ENCODE measurements at regions not wholly inside any gene's neighbourhood (a gene's known extent, or its start where the extent isn't known, plus 50 kb on each side); places are given as distances from the start of the nearest gene placed in this dataset.

DNA sequence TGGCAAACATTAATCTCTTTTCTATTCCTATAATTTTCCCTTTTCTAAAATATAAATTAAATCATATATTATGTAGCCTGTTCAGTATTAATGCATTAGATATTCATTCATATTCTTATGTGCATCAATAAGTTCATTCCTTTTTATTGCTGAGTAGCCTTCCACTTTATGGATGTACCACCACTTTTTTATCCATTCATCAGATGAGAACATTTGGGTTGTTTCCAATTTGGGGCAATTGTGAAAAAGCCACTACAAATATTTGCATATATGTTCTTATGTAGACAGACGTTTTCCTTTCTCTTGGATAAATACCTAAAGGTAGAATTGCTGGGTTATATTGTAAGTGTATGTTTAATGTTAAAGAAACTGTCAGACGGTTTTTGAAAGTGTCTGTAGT is 79.4 kb upstream of the MAPK10 start:
- no peak for TF ChIP-seq EZH2 (IDR thresholded peaks at IDR 0.05; ENCODE audit: borderline replicate concordance, low read depth, low read length, severe bottlenecking)
- TF ChIP-seq, protein P1, sequence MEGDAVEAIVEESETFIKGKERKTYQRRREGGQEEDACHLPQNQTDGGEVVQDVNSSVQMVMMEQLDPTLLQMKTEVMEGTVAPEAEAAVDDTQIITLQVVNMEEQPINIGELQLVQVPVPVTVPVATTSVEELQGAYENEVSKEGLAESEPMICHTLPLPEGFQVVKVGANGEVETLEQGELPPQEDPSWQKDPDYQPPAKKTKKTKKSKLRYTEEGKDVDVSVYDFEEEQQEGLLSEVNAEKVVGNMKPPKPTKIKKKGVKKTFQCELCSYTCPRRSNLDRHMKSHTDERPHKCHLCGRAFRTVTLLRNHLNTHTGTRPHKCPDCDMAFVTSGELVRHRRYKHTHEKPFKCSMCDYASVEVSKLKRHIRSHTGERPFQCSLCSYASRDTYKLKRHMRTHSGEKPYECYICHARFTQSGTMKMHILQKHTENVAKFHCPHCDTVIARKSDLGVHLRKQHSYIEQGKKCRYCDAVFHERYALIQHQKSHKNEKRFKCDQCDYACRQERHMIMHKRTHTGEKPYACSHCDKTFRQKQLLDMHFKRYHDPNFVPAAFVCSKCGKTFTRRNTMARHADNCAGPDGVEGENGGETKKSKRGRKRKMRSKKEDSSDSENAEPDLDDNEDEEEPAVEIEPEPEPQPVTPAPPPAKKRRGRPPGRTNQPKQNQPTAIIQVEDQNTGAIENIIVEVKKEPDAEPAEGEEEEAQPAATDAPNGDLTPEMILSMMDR (IDR thresholded peaks at IDR 0.05; ENCODE audit: extremely low read depth in 1 of 2, insufficient read depth in 1 of 2, low read depth in 1 of 2, low read length in 2 of 2) = no peak
- no peak for TF ChIP-seq JUN (IDR thresholded peaks at IDR 0.05; ENCODE audit: borderline replicate concordance, insufficient read depth, insufficient read length, low read depth)
- no peak for TF ChIP-seq POLR2AphosphoS5 (IDR thresholded peaks at IDR 0.05; ENCODE audit: insufficient read depth, low read depth, low read length)
- no peak for TF ChIP-seq POLR2A (IDR thresholded peaks at IDR 0.05; ENCODE audit: low read depth, low read length)
- no peak for TF ChIP-seq MYC (IDR thresholded peaks at IDR 0.05; ENCODE audit: low read depth, low read length)
- TF ChIP-seq, protein P2, sequence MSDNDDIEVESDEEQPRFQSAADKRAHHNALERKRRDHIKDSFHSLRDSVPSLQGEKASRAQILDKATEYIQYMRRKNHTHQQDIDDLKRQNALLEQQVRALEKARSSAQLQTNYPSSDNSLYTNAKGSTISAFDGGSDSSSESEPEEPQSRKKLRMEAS (IDR thresholded peaks at IDR 0.05; ENCODE audit: insufficient read depth, insufficient read length) = no peak
- TF ChIP-seq GATA2 (IDR thresholded peaks at IDR 0.05; ENCODE audit: insufficient read depth, insufficient read length, low read depth, low read length) = no peak
